ENCODE measurements at regions not wholly inside any gene's neighbourhood (a gene's known extent, or its start where the extent isn't known, plus 50 kb on each side); places are given as distances from the start of the nearest gene placed in this dataset.

DNA sequence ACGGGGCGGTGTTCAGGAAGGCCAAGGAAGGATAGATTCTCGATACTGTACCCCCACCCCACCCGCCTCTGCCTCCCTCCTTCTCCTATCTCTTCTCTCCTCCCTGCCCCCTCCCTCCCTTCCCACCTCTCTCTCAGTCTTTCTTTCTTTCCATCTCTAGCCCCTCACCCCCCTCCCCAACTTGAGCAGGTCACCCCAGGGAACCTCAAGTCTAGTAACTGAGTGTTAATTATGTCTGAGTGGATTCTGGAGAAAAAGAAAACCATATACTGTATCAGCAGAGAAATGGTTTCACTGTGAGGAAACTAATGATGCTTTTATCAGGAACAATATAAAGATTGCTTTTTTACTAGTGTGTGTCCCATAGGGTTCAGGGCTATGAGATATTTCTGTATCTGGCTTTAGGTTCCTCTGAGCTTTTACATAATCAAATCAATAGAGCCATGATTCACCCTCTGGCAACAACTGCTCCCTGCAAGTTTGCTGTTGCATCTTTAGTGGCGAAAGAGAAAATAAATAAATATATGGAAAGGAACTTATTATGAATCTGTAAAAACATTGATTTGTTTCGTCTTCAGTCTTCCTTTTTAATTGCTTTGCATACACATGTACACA, 639.7 kb downstream of the CCDC171 start:
- Histone ChIP-seq H3K4me3 (no peak overlapping the region), H3K4me1 (peaks cover 33% of the 10 kb centered on the region), H3K4me2 (peak overlapping the region; percentile 78), H3K9me3 (peaks cover 14% of the 10 kb centered on the region; the same call in 2 of the 3 replicates), H3K27ac (peak overlapping the region; percentile 87 to 95)
- ChIA-PET POLR2A (no interaction called here), CTCF (interaction anchor here (0.5 to 2.1 kb wide), 10 partner anchors 8 to 541 kb away, joined by 3 to 6 read pairs (median 4); no protein-coding TSS in a partner anchor)
- ATAC-seq (peak; percentile 11 to 48; a peak in 2 of 6 replicates), FAIRE-seq (peak; percentile 43), DNase-seq (ENCODE audit: low read depth in 1 of 2, low spot score in 1 of 2) (peak in 1 of 2 experiments; percentile 22)
- WGBS (ENCODE audit: missing lambda C conversion rate), result 29% methylated on average over 5 of the region's 6 CpGs
- TF ChIP-seq MAZ (IDR thresholded peaks at IDR 0.05; ENCODE audit: borderline replicate concordance, low read depth, low read length), result no peak
- TF ChIP-seq HDAC2 (IDR thresholded peaks at IDR 0.05), result no peak
- no peak for TF ChIP-seq TP53 (CRISPR knock-in tag; IDR thresholded peaks at IDR 0.05)
- no peak for TF ChIP-seq FOSB (CRISPR knock-in tag; IDR thresholded peaks at IDR 0.05)
- TF ChIP-seq EHMT2 (IDR thresholded peaks at IDR 0.05; ENCODE audit: low read depth), result no peak
- TF ChIP-seq E2F6 (IDR thresholded peaks at IDR 0.05; ENCODE audit: borderline replicate concordance, low read depth), result no peak
- no peak for TF ChIP-seq ZFP36 (IDR thresholded peaks at IDR 0.05; ENCODE audit: borderline replicate concordance, partially characterized antibody)
- peak in 1 of 2 experiments; percentile 6; a peak in 3 of 5 replicates for TF ChIP-seq RAD21 (conservative IDR thresholded peaks at IDR 0.05 in 1 of 2, IDR thresholded peaks at IDR 0.05 in 1 of 2)
- TF ChIP-seq SMC3 (IDR thresholded peaks at IDR 0.05), result peak; percentile 13; the same call in 1 of the 3 replicates

- peak overlapping the region; percentile 78 for H3K4me2 ChIP-seq
- H3K4me3 ChIP-seq, result no peak overlapping the region
- H3K4me1 ChIP-seq, result peaks cover 33% of the 10 kb centered on the region
- ChIA-PET POLR2A (no interaction called here), CTCF (interaction anchor here (0.5 to 2.1 kb wide), 8 partner anchors 8 to 541 kb away, joined by 3 to 6 read pairs (median 4); no protein-coding TSS in a partner anchor)
- WGBS (ENCODE audit: missing lambda C conversion rate), result 81% methylated on average over 3 of the region's 3 CpGs
- DNase-seq (ENCODE audit: low read depth in 1 of 2, low spot score in 1 of 2), result no peak
- no peak for ATAC-seq
- peak overlapping the region; percentile 87 to 95 for H3K27ac ChIP-seq
- no peak for FAIRE-seq
- TF ChIP-seq SREBF2 (IDR thresholded peaks at IDR 0.05) (no peak), ZC3H11A (IDR thresholded peaks at IDR 0.05) (no peak), RFX5 (IDR thresholded peaks at IDR 0.05) (no peak), NFE2L2 (conservative IDR thresholded peaks at IDR 0.05; ENCODE audit: low read length) (no peak), EHMT2 (IDR thresholded peaks at IDR 0.05; ENCODE audit: low read depth) (no peak), JUN (IDR thresholded peaks at IDR 0.05) (no peak), CBX2 (IDR thresholded peaks at IDR 0.05; ENCODE audit: borderline replicate concordance, low read depth) (no peak)
- H3K9me3 ChIP-seq, result peaks cover 14% of the 10 kb centered on the region; the same call in 2 of the 3 replicates
Measured at GRCh38 chr9:16193066-16193465, 640.2 kb downstream of the CCDC171 start.

- no peak for DNase-seq (ENCODE audit: low read depth in 1 of 2, low spot score in 1 of 2)
- H3K9me3 ChIP-seq, result no peaks in the 10 kb centered on the region
- TF ChIP-seq ZSCAN20 (CRISPR knock-in tag; IDR thresholded peaks at IDR 0.05), result no peak
- TF ChIP-seq ZFP36 (IDR thresholded peaks at IDR 0.05; ENCODE audit: borderline replicate concordance, partially characterized antibody), result no peak
- TF ChIP-seq MAX (IDR thresholded peaks at IDR 0.05), result no peak
- no peak for TF ChIP-seq CHD2 (IDR thresholded peaks at IDR 0.05; ENCODE audit: low read length, partially characterized antibody)
- no peak for TF ChIP-seq HOXA7 (CRISPR knock-in tag; IDR thresholded peaks at IDR 0.05)
- TF ChIP-seq EHMT2 (IDR thresholded peaks at IDR 0.05; ENCODE audit: low read depth), result no peak
- no peak for TF ChIP-seq KDM1A (IDR thresholded peaks at IDR 0.05; ENCODE audit: low read depth)
- no peak for TF ChIP-seq CBX8 (IDR thresholded peaks at IDR 0.05)
- ChIA-PET POLR2A (no interaction called here), CTCF (interaction anchor here (0.6 to 1.2 kb wide), 2 partner anchors 191 to 225 kb away, joined by 3 to 4 read pairs; no protein-coding TSS in a partner anchor)
- no peak overlapping the region for H3K4me2 ChIP-seq
- peaks cover 30% of the 10 kb centered on the region for H3K4me1 ChIP-seq
- no peak for FAIRE-seq
- H3K4me3 ChIP-seq, result no peak overlapping the region
- 47% methylated on average over 1 of the region's 1 CpG for WGBS (ENCODE audit: missing lambda C conversion rate)
- peak overlapping the region; percentile 4 to 95; a peak in 4 of 6 replicates for H3K27ac ChIP-seq
- ATAC-seq, result no peak
Measured at GRCh38 chr9:16196206-16196605, 643.4 kb downstream of the CCDC171 start.
